ENCODE measurements at regions not wholly inside any gene's neighbourhood (a gene's known extent, or its start where the extent isn't known, plus 50 kb on each side); places are given as distances from the start of the nearest gene placed in this dataset.

DNA sequence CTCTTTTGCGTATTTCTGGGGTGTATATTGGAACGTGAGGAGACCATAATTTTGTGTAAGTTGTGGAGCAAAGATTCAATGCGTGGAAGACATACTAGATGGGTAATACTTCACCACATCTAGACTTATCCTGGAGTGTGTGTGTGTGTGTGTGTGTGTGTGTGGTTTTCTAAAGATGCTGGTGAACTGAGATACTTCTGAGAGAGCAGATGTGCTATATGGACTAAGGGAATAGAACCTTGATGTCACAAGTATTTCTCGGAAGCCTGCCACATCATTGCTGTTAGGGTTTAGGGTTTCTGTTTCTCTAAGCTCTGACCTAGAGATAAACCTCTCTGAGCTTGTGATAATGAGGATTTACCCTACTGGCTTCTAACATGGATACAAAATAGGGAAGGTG, 138.8 kb downstream of the DACT1 start:
- Histone ChIP-seq H3K27me3 (ENCODE audit: control insufficient read depth, insufficient read depth, low read length) (no peaks in the 10 kb centered on the region), H3K4me3 (ENCODE audit: low read length) (no peak overlapping the region), H3K9me3 (ENCODE audit: control insufficient read depth, low read length) (no peaks in the 10 kb centered on the region), H3K4me1 (ENCODE audit: control insufficient read depth, insufficient read depth, low read length) (no peaks in the 10 kb centered on the region), H3K9ac (ENCODE audit: low read length) (no peak overlapping the region), H3K36me3 (ENCODE audit: control insufficient read depth, insufficient read depth, low read length) (no peaks in the 10 kb centered on the region)

DNA sequence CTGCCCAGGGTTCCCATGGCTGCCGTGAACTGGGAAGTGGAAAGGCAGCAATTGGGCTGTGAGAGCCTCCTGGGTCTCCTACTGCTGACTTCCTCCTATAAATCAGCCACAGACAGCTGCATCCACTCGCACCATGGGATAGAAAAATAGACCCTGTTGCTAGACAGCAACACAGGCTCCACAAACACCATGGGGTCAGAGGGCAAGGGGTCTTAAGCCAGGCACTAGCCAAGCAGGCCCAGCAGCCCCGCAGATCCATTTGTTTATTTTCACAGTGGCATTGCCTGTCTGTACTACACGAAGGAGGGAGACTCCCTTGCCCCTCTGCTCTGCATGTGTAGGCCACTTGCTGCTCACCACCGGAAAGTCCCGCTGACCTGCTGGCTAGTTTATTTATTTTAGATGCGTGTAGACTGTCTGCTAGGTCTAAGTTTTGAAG, 139.8 kb downstream of the DACT1 start:
- Histone ChIP-seq H3K9me3 (ENCODE audit: control insufficient read depth, low read length) (no peaks in the 10 kb centered on the region), H3K9ac (ENCODE audit: low read length) (no peak overlapping the region), H3K4me1 (ENCODE audit: control insufficient read depth, insufficient read depth, low read length) (no peaks in the 10 kb centered on the region), H3K27me3 (ENCODE audit: control insufficient read depth, insufficient read depth, low read length) (no peaks in the 10 kb centered on the region), H3K36me3 (ENCODE audit: control insufficient read depth, insufficient read depth, low read length) (no peaks in the 10 kb centered on the region), H3K4me3 (ENCODE audit: low read length) (no peak overlapping the region)

DNA sequence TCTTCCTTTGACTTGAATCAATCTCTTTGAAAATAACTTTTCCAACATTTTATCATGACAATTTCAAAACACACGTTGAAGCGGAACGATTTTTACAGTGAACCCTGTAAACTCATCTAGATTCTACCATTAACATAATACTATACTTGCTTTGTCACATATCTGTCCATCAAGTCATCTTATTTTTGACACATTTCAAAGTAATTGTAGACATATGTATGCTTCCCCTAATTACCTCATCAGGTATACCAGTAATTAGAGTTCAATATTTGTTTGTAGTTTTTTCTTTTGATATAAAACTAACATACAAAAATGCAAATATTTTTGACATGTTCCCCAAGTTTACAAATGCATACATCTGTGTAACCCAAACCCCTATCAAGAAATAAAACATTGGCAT, 140.4 kb downstream of the DACT1 start:
- Histone ChIP-seq H3K4me3 (ENCODE audit: low read length) (no peak overlapping the region), H3K4me1 (ENCODE audit: control insufficient read depth, insufficient read depth, low read length) (no peaks in the 10 kb centered on the region), H3K36me3 (ENCODE audit: control insufficient read depth, insufficient read depth, low read length) (no peaks in the 10 kb centered on the region), H3K9me3 (ENCODE audit: control insufficient read depth, low read length) (no peaks in the 10 kb centered on the region), H3K9ac (ENCODE audit: low read length) (no peak overlapping the region), H3K27me3 (ENCODE audit: control insufficient read depth, insufficient read depth, low read length) (no peaks in the 10 kb centered on the region)

DNA sequence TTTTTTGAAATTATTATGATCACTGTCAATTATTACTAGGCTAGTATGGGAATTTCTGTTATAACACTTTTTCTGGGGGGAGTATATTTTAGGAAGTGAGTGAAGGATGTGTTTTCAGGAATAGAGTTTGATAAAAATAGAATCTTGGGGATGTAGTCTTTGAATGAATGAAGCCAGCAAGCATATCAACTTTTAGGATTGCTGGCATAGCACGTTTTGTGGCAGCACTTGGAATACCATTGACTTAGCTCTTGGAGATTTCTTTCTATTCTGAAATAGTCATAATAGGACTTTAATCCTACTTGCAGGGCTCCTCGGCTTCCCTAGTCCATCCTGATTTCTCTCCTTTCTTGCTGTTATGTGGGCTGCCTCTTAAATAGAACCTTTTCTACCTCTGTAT, 141.6 kb downstream of the DACT1 start:
- Histone ChIP-seq H3K4me1 (ENCODE audit: control insufficient read depth, insufficient read depth, low read length) (no peaks in the 10 kb centered on the region), H3K4me3 (ENCODE audit: low read length) (no peak overlapping the region), H3K27me3 (ENCODE audit: control insufficient read depth, insufficient read depth, low read length) (no peaks in the 10 kb centered on the region), H3K9me3 (ENCODE audit: control insufficient read depth, low read length) (no peaks in the 10 kb centered on the region), H3K9ac (ENCODE audit: low read length) (no peak overlapping the region), H3K36me3 (ENCODE audit: control insufficient read depth, insufficient read depth, low read length) (no peaks in the 10 kb centered on the region)

DNA sequence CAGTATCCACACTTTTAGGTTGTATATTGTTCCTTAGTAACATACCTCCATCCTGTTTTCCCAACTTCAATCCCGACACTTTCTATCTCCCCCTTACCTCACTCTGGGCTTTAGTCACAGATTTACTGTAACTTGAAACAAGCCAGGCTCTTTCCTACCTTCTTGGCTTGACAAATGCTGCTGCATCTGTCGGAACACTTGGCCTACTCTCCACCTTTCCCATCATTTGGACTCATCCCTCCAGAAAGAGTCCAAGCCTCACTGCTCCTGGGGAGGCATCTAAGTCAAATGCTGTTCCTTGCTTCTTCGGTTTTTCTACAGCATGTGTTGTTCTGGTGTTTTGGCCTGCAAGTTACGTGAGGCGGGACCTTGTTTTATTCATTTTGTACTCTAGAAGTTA, 142.4 kb downstream of the DACT1 start:
- H3K36me3 ChIP-seq (ENCODE audit: control insufficient read depth, insufficient read depth, low read length): no peaks in the 10 kb centered on the region
- H3K27me3 ChIP-seq (ENCODE audit: control insufficient read depth, insufficient read depth, low read length): no peaks in the 10 kb centered on the region

DNA sequence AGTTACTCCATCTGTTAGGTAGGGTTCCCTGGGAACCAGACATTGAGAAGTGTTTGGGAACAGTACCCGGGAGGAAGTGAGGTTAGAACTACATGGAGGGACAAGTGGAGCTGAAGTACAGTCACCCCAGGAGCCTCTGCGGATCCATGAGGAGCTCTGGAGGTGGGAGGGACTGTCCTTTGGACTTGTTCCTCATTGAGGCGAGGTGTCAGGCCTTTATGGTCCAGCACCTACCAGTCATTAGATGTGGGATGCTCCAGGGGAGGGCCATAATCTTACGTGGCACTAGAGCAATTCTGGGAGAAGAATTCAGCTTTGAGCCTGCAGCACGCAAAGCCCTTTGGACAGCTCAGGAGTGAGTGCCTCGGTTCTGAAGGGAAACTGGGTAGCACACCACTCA, 142.8 kb downstream of the DACT1 start:
- Histone ChIP-seq H3K9me3 (ENCODE audit: control insufficient read depth, low read length) (no peaks in the 10 kb centered on the region), H3K9ac (ENCODE audit: low read length) (no peak overlapping the region), H3K36me3 (ENCODE audit: control insufficient read depth, insufficient read depth, low read length) (no peaks in the 10 kb centered on the region), H3K27me3 (ENCODE audit: control insufficient read depth, insufficient read depth, low read length) (no peaks in the 10 kb centered on the region), H3K4me3 (ENCODE audit: low read length) (no peak overlapping the region), H3K4me1 (ENCODE audit: control insufficient read depth, insufficient read depth, low read length) (no peaks in the 10 kb centered on the region)

More for the DNA sequence above, 142.4 kb downstream of the DACT1 start:
- no peak overlapping the region for H3K9ac ChIP-seq (ENCODE audit: low read length)
- H3K4me3 ChIP-seq (ENCODE audit: low read length): no peak overlapping the region
- H3K4me1 ChIP-seq (ENCODE audit: control insufficient read depth, insufficient read depth, low read length): no peaks in the 10 kb centered on the region
- no peaks in the 10 kb centered on the region for H3K9me3 ChIP-seq (ENCODE audit: control insufficient read depth, low read length)

DNA sequence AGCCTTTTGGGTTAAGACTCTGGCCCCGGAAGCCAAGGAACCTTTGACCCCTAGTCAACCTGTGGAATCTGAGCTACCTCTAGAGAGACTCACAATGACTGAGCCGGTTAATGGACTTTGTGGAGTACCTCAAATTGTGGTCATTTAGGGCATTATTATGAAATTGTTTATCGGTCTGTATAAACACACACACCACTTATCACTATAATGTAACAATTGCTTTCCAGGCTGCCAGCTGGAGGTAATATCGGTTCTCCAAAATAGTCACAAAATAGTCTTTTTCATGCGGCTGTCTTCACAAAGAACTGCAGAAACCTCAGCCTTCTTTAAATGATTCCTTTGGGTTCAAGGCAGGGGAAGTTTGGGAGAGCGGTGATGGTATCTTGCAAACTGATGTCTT, 144.2 kb downstream of the DACT1 start:
- Histone ChIP-seq H3K36me3 (ENCODE audit: control insufficient read depth, insufficient read depth, low read length) (no peaks in the 10 kb centered on the region), H3K27me3 (ENCODE audit: control insufficient read depth, insufficient read depth, low read length) (no peaks in the 10 kb centered on the region), H3K9ac (ENCODE audit: low read length) (no peak overlapping the region), H3K9me3 (ENCODE audit: control insufficient read depth, low read length) (no peaks in the 10 kb centered on the region), H3K4me1 (ENCODE audit: control insufficient read depth, insufficient read depth, low read length) (no peaks in the 10 kb centered on the region), H3K4me3 (ENCODE audit: low read length) (no peak overlapping the region)

DNA sequence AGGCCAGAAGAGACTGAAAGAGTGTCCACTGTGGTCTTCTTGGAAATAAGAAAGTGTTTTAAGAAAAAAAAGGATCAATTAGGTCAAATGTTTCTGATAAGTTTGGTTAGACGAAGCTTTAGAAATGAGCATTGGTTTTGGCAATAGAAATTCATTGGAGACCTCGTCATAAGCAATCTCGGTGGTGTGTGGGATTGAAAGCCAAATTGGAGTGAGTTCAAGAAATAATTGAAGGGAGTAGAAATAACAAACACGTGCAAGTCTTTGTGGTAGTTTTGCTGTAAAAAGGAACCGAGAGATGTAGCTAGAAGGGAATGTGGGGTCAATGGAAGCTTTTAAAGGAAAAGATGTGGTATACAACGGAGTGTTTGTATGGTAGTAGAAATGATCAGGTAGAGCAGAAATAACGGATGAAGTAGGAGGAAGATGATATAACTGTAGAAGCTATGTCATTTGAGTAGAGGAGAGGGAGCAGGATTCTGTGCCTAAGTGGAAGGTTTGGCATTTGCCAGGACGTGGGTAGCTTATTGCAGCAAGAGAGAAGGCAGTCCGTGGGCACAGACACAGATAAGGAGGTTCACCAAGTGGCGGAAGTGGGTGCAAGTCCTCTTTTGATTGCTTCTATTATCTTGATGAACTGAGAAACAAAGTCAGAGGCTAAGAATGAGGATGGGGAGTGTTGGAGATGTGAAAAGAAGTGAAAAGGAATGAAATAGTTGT, 146.2 kb downstream of the DACT1 start:
- H3K9me3 ChIP-seq (ENCODE audit: control insufficient read depth, low read length): no peaks in the 10 kb centered on the region
- H3K27me3 ChIP-seq (ENCODE audit: control insufficient read depth, insufficient read depth, low read length): no peaks in the 10 kb centered on the region
- H3K4me1 ChIP-seq (ENCODE audit: control insufficient read depth, insufficient read depth, low read length): no peaks in the 10 kb centered on the region
- no peak overlapping the region for H3K4me3 ChIP-seq (ENCODE audit: low read length)
- no peaks in the 10 kb centered on the region for H3K36me3 ChIP-seq (ENCODE audit: control insufficient read depth, insufficient read depth, low read length)
- no peak overlapping the region for H3K9ac ChIP-seq (ENCODE audit: low read length)

DNA sequence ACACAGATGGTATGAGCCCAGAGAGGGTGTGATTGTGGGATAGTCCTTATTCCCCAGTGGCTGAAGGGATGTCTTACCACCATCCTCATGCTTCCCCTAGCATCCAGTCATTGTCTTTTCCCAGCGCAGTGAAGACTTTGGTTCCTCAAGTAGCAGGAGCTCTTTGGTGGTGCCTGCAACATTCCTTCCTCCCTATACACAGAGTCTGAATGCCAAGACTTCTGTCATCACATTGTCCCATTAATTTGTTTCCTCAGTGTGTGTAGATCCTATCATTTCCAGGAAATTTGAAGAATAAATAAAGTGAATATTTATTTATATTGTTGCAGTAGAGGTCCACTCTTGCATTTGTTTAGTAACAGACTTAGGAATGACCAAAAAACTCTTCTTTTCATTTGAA, 147.2 kb downstream of the DACT1 start:
- Histone ChIP-seq H3K9me3 (ENCODE audit: control insufficient read depth, low read length) (no peaks in the 10 kb centered on the region), H3K9ac (ENCODE audit: low read length) (no peak overlapping the region), H3K27me3 (ENCODE audit: control insufficient read depth, insufficient read depth, low read length) (no peaks in the 10 kb centered on the region), H3K4me3 (ENCODE audit: low read length) (no peak overlapping the region), H3K4me1 (ENCODE audit: control insufficient read depth, insufficient read depth, low read length) (no peaks in the 10 kb centered on the region), H3K36me3 (ENCODE audit: control insufficient read depth, insufficient read depth, low read length) (no peaks in the 10 kb centered on the region)

DNA sequence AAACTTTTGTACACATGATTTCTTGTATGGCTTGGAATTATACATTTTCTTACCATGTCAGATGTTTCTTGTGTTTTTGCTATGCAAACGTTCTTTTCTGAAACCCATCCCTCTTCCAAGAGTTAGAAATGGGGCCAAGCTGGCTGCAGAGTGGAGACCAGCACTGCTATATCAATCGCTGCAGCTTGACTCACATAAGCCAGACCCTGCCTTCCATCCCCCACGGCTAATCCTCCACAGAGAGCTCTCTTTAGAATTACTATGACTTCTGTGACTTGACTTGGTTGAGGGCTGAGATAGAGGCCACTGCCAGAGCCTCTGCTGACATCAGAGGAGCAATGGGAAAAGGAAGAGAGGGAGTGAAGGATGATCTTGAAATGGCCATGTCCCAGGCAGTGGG, 147.9 kb downstream of the DACT1 start:
- Histone ChIP-seq H3K4me3 (ENCODE audit: low read length) (no peak overlapping the region), H3K9me3 (ENCODE audit: control insufficient read depth, low read length) (no peaks in the 10 kb centered on the region)

DNA sequence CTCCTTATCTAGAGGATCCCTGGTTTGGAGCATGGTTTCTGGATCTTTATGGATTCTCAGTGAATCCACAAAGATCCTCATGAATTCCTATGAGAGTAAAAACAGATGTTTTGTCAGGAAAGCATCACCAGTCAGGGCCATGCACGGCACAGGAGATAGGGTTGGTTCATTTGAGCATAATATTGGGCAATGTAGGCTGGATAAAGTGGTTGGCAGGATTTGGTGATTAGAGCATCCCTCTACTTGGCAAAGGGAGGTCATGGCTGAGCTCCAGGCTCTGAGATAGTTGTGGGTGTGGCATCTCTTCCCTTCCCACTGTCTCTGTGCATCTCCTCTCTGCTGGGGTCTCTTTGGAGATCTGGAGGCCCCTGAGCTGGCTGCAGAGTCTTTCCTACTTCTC, 149.8 kb downstream of the DACT1 start:
- Histone ChIP-seq H3K9me3 (ENCODE audit: control insufficient read depth, low read length) (no peaks in the 10 kb centered on the region), H3K4me3 (ENCODE audit: low read length) (no peak overlapping the region)

More for the DNA sequence above, 147.9 kb downstream of the DACT1 start:
- H3K36me3 ChIP-seq (ENCODE audit: control insufficient read depth, insufficient read depth, low read length): no peaks in the 10 kb centered on the region
- H3K9ac ChIP-seq (ENCODE audit: low read length): no peak overlapping the region
- no peaks in the 10 kb centered on the region for H3K27me3 ChIP-seq (ENCODE audit: control insufficient read depth, insufficient read depth, low read length)
- no peaks in the 10 kb centered on the region for H3K4me1 ChIP-seq (ENCODE audit: control insufficient read depth, insufficient read depth, low read length)

DNA sequence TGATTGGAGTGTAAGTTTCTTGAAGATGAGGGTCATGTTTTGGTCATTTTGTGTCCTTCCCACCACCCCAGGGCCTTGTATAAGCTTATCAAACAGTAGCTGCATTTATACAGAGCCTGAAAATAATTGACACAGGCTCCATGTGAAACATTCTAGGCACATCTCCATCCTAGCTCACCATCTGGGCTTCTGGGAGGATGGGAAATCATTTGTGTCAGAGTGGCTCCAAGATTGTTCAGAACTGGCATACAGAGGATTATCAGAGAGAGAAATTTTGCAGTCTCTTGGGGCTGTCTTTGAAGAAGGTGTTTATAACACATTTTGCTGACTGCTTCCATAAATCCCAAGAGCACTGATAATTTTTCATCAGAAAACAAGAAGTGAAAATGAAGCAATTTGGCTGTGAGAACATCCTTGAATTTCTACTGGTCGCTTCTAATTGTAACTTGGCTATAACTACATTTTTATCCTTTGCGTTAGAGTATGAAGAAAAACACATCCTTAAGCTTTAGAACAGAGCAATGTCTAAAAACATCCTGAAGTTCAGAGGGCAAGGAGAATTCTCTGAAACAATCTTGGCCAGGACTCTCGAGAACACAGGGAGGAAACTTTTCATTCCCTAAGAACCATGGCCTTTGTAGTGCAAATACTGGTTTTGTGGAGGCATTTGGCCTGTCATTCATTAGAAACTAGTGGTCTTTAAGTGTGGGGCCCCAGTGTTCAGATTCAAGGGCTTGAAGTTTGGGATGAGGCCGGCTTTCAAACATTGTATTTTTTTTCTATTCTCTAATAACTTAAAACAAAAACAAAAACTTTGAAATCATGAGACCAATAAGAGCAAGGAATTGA, 151.1 kb downstream of the DACT1 start:
- no peaks in the 10 kb centered on the region for H3K27me3 ChIP-seq (ENCODE audit: control insufficient read depth, insufficient read depth, low read length)
- H3K4me1 ChIP-seq (ENCODE audit: control insufficient read depth, insufficient read depth, low read length): peaks cover 15% of the 10 kb centered on the region
- no peak overlapping the region for H3K9ac ChIP-seq (ENCODE audit: low read length)
- no peaks in the 10 kb centered on the region for H3K36me3 ChIP-seq (ENCODE audit: control insufficient read depth, insufficient read depth, low read length)
- H3K9me3 ChIP-seq (ENCODE audit: control insufficient read depth, low read length): no peaks in the 10 kb centered on the region
- H3K4me3 ChIP-seq (ENCODE audit: low read length): no peak overlapping the region

More for the DNA sequence above, 149.8 kb downstream of the DACT1 start:
- H3K9ac ChIP-seq (ENCODE audit: low read length): no peak overlapping the region
- H3K27me3 ChIP-seq (ENCODE audit: control insufficient read depth, insufficient read depth, low read length): no peaks in the 10 kb centered on the region
- H3K36me3 ChIP-seq (ENCODE audit: control insufficient read depth, insufficient read depth, low read length): no peaks in the 10 kb centered on the region
- H3K4me1 ChIP-seq (ENCODE audit: control insufficient read depth, insufficient read depth, low read length): peaks cover 4% of the 10 kb centered on the region
